Neural crest cell (in vitro differentiated cells): ENCODE measurements at regions not wholly inside any gene's neighbourhood (a gene's known extent, or its start where the extent isn't known, plus 50 kb on each side); places are given as distances from the start of the nearest gene placed in this dataset.

Source experiments
- DNase-seq: peaks from one replicate; pipeline ENCODE4 v3.0.0; 2021; ENCODE audit warnings: low read depth, mixed read lengths, low spot score
- H3K27ac Mint-ChIP-seq: one replicate; pipeline ENCODE4 v1.8.0; 2021; ENCODE audit warnings: mild to moderate bottlenecking, mixed read lengths; ENCODE audit not compliant: unreplicated experiment
- H3K27me3 Mint-ChIP-seq: 2 replicates; pipeline ENCODE4 v1.8.0; 2021; ENCODE audit warnings: low read depth, mild to moderate bottlenecking, mixed read lengths
- H3K36me3 Mint-ChIP-seq: 2 replicates; pipeline ENCODE4 v1.8.0; 2021; ENCODE audit warnings: low read depth, mild to moderate bottlenecking, mixed read lengths
- H3K4me1 Mint-ChIP-seq: 2 replicates; pipeline ENCODE4 v1.8.0; 2021; ENCODE audit warnings: mixed read lengths
- H3K4me3 Mint-ChIP-seq: one replicate; pipeline ENCODE4 v1.8.0; 2021; ENCODE audit warnings: mild to moderate bottlenecking, mixed read lengths
- H3K9me3 Mint-ChIP-seq: 2 replicates; pipeline ENCODE4 v1.8.0; 2021; ENCODE audit warnings: mixed read lengths
- CTCF ChIP-seq: fragments of 200-600 bp; sonication (generic); conservative IDR thresholded peaks from 2 replicates; pipeline ENCODE4 v1.5.0; 2021; ENCODE audit warnings: antibody characterized with exemption, mild to moderate bottlenecking

GRCh38 chr16:61580579-61580978 is 455.7 kb downstream of the CDH8 start:
- no peak overlapping the region for H3K4me3 Mint-ChIP-seq
- H3K9me3 Mint-ChIP-seq: peaks cover 3% of the 10 kb centered on the region
- H3K4me1 Mint-ChIP-seq: no peaks in the 10 kb centered on the region
- DNase-seq: no peak
- no peaks in the 10 kb centered on the region for H3K36me3 Mint-ChIP-seq
- H3K27ac Mint-ChIP-seq: no peak overlapping the region
- no peaks in the 10 kb centered on the region for H3K27me3 Mint-ChIP-seq
- no peak for TF ChIP-seq CTCF

- no peaks in the 10 kb centered on the region for H3K4me1 Mint-ChIP-seq
- H3K27ac Mint-ChIP-seq: no peak overlapping the region
These were observed 457.0 kb downstream of the CDH8 start for GRCh38 chr16:61579195-61579594.

DNA sequence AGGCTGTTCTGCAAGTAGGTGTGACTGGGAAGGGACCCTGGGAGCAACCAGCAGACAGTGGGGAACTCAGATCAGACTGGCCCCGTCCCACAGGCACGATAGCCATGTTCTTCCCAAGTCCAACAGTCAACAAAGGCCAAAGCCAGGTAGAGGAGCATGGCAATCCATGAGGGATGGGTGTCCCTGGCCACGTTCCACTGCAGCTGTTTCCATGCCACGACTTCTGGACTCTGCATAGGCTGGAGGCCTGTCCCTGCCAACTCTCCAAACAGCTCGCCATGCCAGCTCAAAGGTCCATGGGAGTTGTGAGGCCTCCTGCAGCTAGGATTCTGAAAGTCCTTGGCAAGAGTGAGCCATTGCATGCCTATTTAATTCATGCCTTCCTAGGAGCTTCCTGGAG is 459.8 kb downstream of the CDH8 start:
- H3K9me3 Mint-ChIP-seq: peaks cover 6% of the 10 kb centered on the region
- H3K27me3 Mint-ChIP-seq: no peaks in the 10 kb centered on the region
- H3K4me1 Mint-ChIP-seq: no peaks in the 10 kb centered on the region
- no peak for TF ChIP-seq CTCF
- H3K4me3 Mint-ChIP-seq: no peak overlapping the region
- no peak overlapping the region for H3K27ac Mint-ChIP-seq
- DNase-seq: no peak
- no peaks in the 10 kb centered on the region for H3K36me3 Mint-ChIP-seq

More at GRCh38 chr16:61579195-61579594, 457.0 kb downstream of the CDH8 start:
- Mint-ChIP-seq H3K4me3 (no peak overlapping the region), H3K36me3 (no peaks in the 10 kb centered on the region), H3K27me3 (no peaks in the 10 kb centered on the region), H3K9me3 (peaks cover 3% of the 10 kb centered on the region)
- TF ChIP-seq CTCF: no peak
- DNase-seq: no peak

- Mint-ChIP-seq H3K9me3 (peaks cover 6% of the 10 kb centered on the region), H3K27me3 (no peaks in the 10 kb centered on the region), H3K4me3 (no peak overlapping the region), H3K36me3 (no peaks in the 10 kb centered on the region), H3K4me1 (no peaks in the 10 kb centered on the region), H3K27ac (no peak overlapping the region)
- no peak for DNase-seq
- no peak for TF ChIP-seq CTCF
These were observed 460.6 kb downstream of the CDH8 start for GRCh38 chr16:61575617-61576016.

DNA sequence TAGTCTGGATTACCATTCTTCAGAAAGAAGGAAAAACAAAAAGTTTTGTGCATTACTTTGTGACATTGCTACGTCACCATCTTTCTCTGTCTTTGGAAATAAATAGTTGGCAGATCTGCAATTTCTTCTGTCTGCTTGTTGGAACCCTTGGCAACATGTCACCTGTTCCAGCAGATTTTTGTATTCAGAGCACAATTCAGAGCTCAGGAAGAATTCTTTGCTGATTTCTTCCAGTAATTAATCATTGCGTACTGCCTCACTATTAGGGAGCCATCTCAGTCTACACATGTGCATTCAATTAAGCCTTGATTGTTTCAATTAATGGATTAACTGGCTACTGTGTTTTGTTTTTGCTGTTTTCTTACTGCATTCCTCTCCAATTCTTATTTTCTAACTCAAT is 467.2 kb downstream of the CDH8 start:
- Mint-ChIP-seq H3K36me3 (no peaks in the 10 kb centered on the region), H3K4me1 (no peaks in the 10 kb centered on the region), H3K27ac (no peak overlapping the region), H3K9me3 (peaks cover 3% of the 10 kb centered on the region), H3K4me3 (no peak overlapping the region), H3K27me3 (no peaks in the 10 kb centered on the region)
- DNase-seq: no peak
- no peak for TF ChIP-seq CTCF

DNA sequence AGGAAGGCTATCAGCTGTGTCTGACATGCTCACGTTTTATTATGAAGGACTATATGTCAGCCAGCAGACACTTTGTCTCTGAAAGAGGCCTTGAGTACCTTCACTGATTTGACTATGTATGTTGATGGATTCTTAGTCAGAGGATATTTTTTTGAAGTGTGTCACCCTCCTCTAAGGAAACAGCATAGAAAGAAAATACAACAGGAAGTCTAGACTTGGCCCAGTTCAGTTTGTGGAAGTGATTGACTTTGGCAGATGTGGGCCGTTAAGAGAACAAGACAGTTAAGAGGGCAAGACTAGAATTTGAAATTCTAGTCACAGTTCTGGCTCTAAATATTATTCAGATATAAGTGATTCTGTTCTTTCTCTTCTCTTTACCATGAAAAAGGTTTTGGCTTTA is 471.5 kb downstream of the CDH8 start:
- H3K27ac Mint-ChIP-seq: no peak overlapping the region
- no peak for TF ChIP-seq CTCF
- no peaks in the 10 kb centered on the region for H3K9me3 Mint-ChIP-seq
- no peaks in the 10 kb centered on the region for H3K36me3 Mint-ChIP-seq
- no peak for DNase-seq
- no peaks in the 10 kb centered on the region for H3K27me3 Mint-ChIP-seq
- no peaks in the 10 kb centered on the region for H3K4me1 Mint-ChIP-seq
- H3K4me3 Mint-ChIP-seq: no peak overlapping the region
